A673 (cell line): ENCODE measurements at regions not wholly inside any gene's neighbourhood (a gene's known extent, or its start where the extent isn't known, plus 50 kb on each side); places are given as distances from the start of the nearest gene placed in this dataset.

Source experiments
- CTCF ChIP-seq: fragments of 300-800, 200-600 bp; sonication (generic); conservative IDR thresholded peaks from 2 replicates; pipeline ENCODE4 v1.5.1; 2017; ENCODE audit warnings: low read depth, mild to moderate bottlenecking, antibody characterized with exemption, low read length, moderate library complexity, mixed read lengths
- EZH2 ChIP-seq: fragments of 200-600 bp; sonication (generic); IDR thresholded peaks from 2 replicates; pipeline ENCODE4 v1.6.1; 2017; ENCODE audit warnings: borderline replicate concordance, low read depth, mild to moderate bottlenecking, mixed read lengths, antibody characterized with exemption, low read length; ENCODE audit not compliant: poor library complexity, severe bottlenecking

- no peak for TF ChIP-seq CTCF
- no peak for TF ChIP-seq EZH2
These were observed 792.0 kb downstream of the KCNA4 start for GRCh38 chr11:29224739-29225384.
